ENCODE measurements at regions not wholly inside any gene's neighbourhood (a gene's known extent, or its start where the extent isn't known, plus 50 kb on each side); places are given as distances from the start of the nearest gene placed in this dataset.

- Histone ChIP-seq H3K9ac (ENCODE audit: insufficient read depth, low read length) (no peak overlapping the region), H3K27me3 (ENCODE audit: control insufficient read depth, insufficient read depth, low read length) (no peaks in the 10 kb centered on the region), H3K9me3 (ENCODE audit: control insufficient read depth, insufficient read depth, low read depth, low read length) (no peaks in the 10 kb centered on the region), H3K4me1 (ENCODE audit: control insufficient read depth, extremely low read depth, insufficient read depth, low read length) (no peaks in the 10 kb centered on the region), H4K20me1 (ENCODE audit: control insufficient read depth, extremely low read depth, insufficient read depth, low read length) (no peaks in the 10 kb centered on the region), H3K27ac (ENCODE audit: insufficient read depth, low read length) (no peak overlapping the region), H3K4me3 (replicated peaks in 1 of 4; ENCODE audit: control extremely low read depth in 1 of 4, insufficient read depth in 1 of 4, low read depth in 3 of 4, low read length in 4 of 4) (no peak overlapping the region), H3K36me3 (ENCODE audit: control insufficient read depth, insufficient read depth, low read length) (no peaks in the 10 kb centered on the region), H3K79me2 (ENCODE audit: control insufficient read depth, insufficient read depth, low read length) (no peaks in the 10 kb centered on the region), H2AFZ (ENCODE audit: low read length) (no peak overlapping the region), H3K4me2 (ENCODE audit: extremely low read depth, insufficient read depth, low read length) (no peak overlapping the region)
- TF ChIP-seq CTCF (conservative IDR thresholded peaks at IDR 0.05 in 1 of 2, IDR thresholded peaks at IDR 0.05 in 1 of 2; ENCODE audit: low read depth in 1 of 2, low read length in 2 of 2), result no peak
- no peak for DNase-seq (ENCODE audit: low read depth in 2 of 2)
Measured at GRCh38 chr9:4425319-4426045, 64.8 kb upstream of the SLC1A1 start.

- Histone ChIP-seq H4K20me1 (ENCODE audit: control insufficient read depth, extremely low read depth, insufficient read depth, low read length) (no peaks in the 10 kb centered on the region), H3K27me3 (ENCODE audit: control insufficient read depth, insufficient read depth, low read length) (no peaks in the 10 kb centered on the region), H3K79me2 (ENCODE audit: control insufficient read depth, insufficient read depth, low read length) (no peaks in the 10 kb centered on the region), H3K36me3 (ENCODE audit: control insufficient read depth, insufficient read depth, low read length) (no peaks in the 10 kb centered on the region), H3K4me1 (ENCODE audit: control insufficient read depth, extremely low read depth, insufficient read depth, low read length) (no peaks in the 10 kb centered on the region), H3K27ac (ENCODE audit: insufficient read depth, low read length) (no peak overlapping the region), H3K9me3 (ENCODE audit: control insufficient read depth, insufficient read depth, low read depth, low read length) (no peaks in the 10 kb centered on the region), H2AFZ (ENCODE audit: low read length) (no peak overlapping the region), H3K4me3 (replicated peaks in 1 of 4; ENCODE audit: control extremely low read depth in 1 of 4, insufficient read depth in 1 of 4, low read depth in 3 of 4, low read length in 4 of 4) (no peak overlapping the region), H3K9ac (ENCODE audit: insufficient read depth, low read length) (no peak overlapping the region), H3K4me2 (ENCODE audit: extremely low read depth, insufficient read depth, low read length) (no peak overlapping the region)
- TF ChIP-seq CTCF (conservative IDR thresholded peaks at IDR 0.05 in 1 of 2, IDR thresholded peaks at IDR 0.05 in 1 of 2; ENCODE audit: low read depth in 1 of 2, low read length in 2 of 2) (no peak), EZH2 (IDR thresholded peaks at IDR 0.05; ENCODE audit: low read length, missing control alignments) (no peak)
- DNase-seq (ENCODE audit: low read depth in 2 of 2), result no peak
Measured at GRCh38 chr9:4424891-4425290, 65.4 kb upstream of the SLC1A1 start.

DNA sequence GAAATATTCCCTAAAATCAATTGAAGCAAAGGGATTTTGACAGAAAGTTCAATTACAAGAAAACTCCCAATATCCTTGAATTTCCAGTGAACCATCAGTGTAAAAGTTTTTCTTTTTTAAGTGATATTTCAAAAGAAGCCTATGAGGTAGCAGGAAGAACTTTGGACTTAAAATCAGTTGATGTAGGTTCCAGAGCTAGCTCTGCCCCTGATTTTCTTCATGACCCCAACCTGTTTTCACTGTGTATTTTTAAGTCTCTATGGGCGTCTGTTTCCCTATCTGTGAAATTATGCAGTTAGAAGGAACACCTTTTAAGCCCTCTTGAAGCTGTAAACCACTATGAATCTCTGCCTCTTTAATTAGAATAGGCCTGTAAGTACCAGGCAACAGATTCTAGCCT lies 66.2 kb upstream of the SLC1A1 start:
- H3K4me2 ChIP-seq (ENCODE audit: extremely low read depth, insufficient read depth, low read length), result no peak overlapping the region
- H4K20me1 ChIP-seq (ENCODE audit: control insufficient read depth, extremely low read depth, insufficient read depth, low read length), result no peaks in the 10 kb centered on the region
- H3K27me3 ChIP-seq (ENCODE audit: control insufficient read depth, insufficient read depth, low read length), result no peaks in the 10 kb centered on the region
- H2AFZ ChIP-seq (ENCODE audit: low read length), result no peak overlapping the region
- no peaks in the 10 kb centered on the region for H3K9me3 ChIP-seq (ENCODE audit: control insufficient read depth, insufficient read depth, low read depth, low read length)
- no peak overlapping the region for H3K4me3 ChIP-seq (replicated peaks in 1 of 4; ENCODE audit: control extremely low read depth in 1 of 4, insufficient read depth in 1 of 4, low read depth in 3 of 4, low read length in 4 of 4)
- no peaks in the 10 kb centered on the region for H3K79me2 ChIP-seq (ENCODE audit: control insufficient read depth, insufficient read depth, low read length)
- no peak overlapping the region for H3K9ac ChIP-seq (ENCODE audit: insufficient read depth, low read length)
- H3K27ac ChIP-seq (ENCODE audit: insufficient read depth, low read length), result no peak overlapping the region
- no peak for DNase-seq (ENCODE audit: low read depth in 2 of 2)
- H3K4me1 ChIP-seq (ENCODE audit: control insufficient read depth, extremely low read depth, insufficient read depth, low read length), result no peaks in the 10 kb centered on the region
- H3K36me3 ChIP-seq (ENCODE audit: control insufficient read depth, insufficient read depth, low read length), result no peaks in the 10 kb centered on the region
- TF ChIP-seq CTCF (conservative IDR thresholded peaks at IDR 0.05 in 1 of 2, IDR thresholded peaks at IDR 0.05 in 1 of 2; ENCODE audit: low read depth in 1 of 2, low read length in 2 of 2) (no peak), EZH2 (IDR thresholded peaks at IDR 0.05; ENCODE audit: low read length, missing control alignments) (no peak)
